Tibial artery (tissue), 4 donors: ENCODE measurements at regions not wholly inside any gene's neighbourhood (a gene's known extent, or its start where the extent isn't known, plus 50 kb on each side); places are given as distances from the start of the nearest gene placed in this dataset.
"Not testable (repeated sequence)": the region's sequence is repeated elsewhere in the genome, so short reads cannot be mapped to it uniquely, and the experiment has no call there.

Experiments
- DNase-seq, 2 donors: peaks; one replicate each; pipeline ENCODE4 v3.0.0-alpha.2; 2019
- H3K27ac ChIP-seq, 2 donors: fragments of 200-600 bp; sonication (generic) in 1 of 2; 1 replicate in 1 of 2; 2 replicates in 1 of 2; pipeline ENCODE4 v1.5.1; 2018 to 2019; ENCODE audit warnings: mild to moderate bottlenecking in 1 of 2
- H3K27me3 ChIP-seq, 2 donors: fragments of 200-600 bp; sonication (generic) in 1 of 2; one replicate each; pipeline versions ENCODE4 v1.5.1 to v1.6.0; 2016 to 2019
- H3K36me3 ChIP-seq, 3 donors: fragments of 200-600 bp; sonication (generic) in 2 of 3; one replicate each; pipeline ENCODE4 v1.5.1; 2016 to 2019; ENCODE audit warnings: mild to moderate bottlenecking in 2 of 3
- H3K4me1 ChIP-seq, 4 donors: fragments of 200-600 bp; sonication (generic) in 2 of 4; 1 replicate in 3 of 4; 2 replicates in 1 of 4; pipeline ENCODE4 v1.5.1; 2016 to 2019
- H3K4me3 ChIP-seq, 2 donors: fragments of 200-600 bp; sonication (generic) in 1 of 2; 1 replicate in 1 of 2; 2 replicates in 1 of 2; pipeline ENCODE4 v1.5.1; 2018 to 2019; ENCODE audit warnings: mild to moderate bottlenecking in 2 of 2
- H3K9me3 ChIP-seq, 3 donors: fragments of 200-600 bp; sonication (generic) in 1 of 3; one replicate each; pipeline ENCODE4 v1.5.1; 2016 to 2019
- CTCF ChIP-seq, 2 experiments: fragments of 200-600 bp in 1 of 2; fragments of 450-650 bp in 1 of 2; IDR thresholded peaks; one replicate each; pipeline ENCODE4 v1.5.1; 2017 to 2019; ENCODE audit warnings: antibody characterized with exemption in 2 of 2, mild to moderate bottlenecking in 1 of 2, moderate library complexity in 1 of 2
- intact Hi-C: fragments of 100-400 bp; cut with DNase I; formaldehyde crosslinking; loops from one replicate; pipeline ENCODE4 v1.15.0; 2023; ENCODE audit warnings: low total_unique reads

GRCh38 chr2:146572598-146572997, 1272.2 kb upstream of the ACVR2A start:
- no peak overlapping the region for H3K4me3 ChIP-seq
- DNase-seq: no peak
- no peak for TF ChIP-seq CTCF (IDR thresholded peaks at IDR 0.05)
- H3K27me3 ChIP-seq: no peaks in the 10 kb centered on the region
- H3K4me1 ChIP-seq: no peaks in the 10 kb centered on the region
- intact Hi-C loops: no loop called here
- H3K9me3 ChIP-seq: no peaks in the 10 kb centered on the region
- H3K36me3 ChIP-seq: no peaks in the 10 kb centered on the region
- H3K27ac ChIP-seq: no peak overlapping the region

- no peak for TF ChIP-seq CTCF (IDR thresholded peaks at IDR 0.05)
- no peaks in the 10 kb centered on the region for H3K4me1 ChIP-seq
- H3K36me3 ChIP-seq: no peaks in the 10 kb centered on the region
- H3K27me3 ChIP-seq: no peaks in the 10 kb centered on the region
- H3K4me3 ChIP-seq: no peak overlapping the region
- no peak for DNase-seq
- H3K9me3 ChIP-seq: no peaks in the 10 kb centered on the region
- intact Hi-C loops: no loop called here
- H3K27ac ChIP-seq: no peak overlapping the region
Observed at GRCh38 chr2:146561996-146562395, 1282.8 kb upstream of the ACVR2A start.

- H3K9me3 ChIP-seq: no peaks in the 10 kb centered on the region
- DNase-seq: no peak
- intact Hi-C loops: no loop called here
- H3K27me3 ChIP-seq: no peaks in the 10 kb centered on the region
- no peaks in the 10 kb centered on the region for H3K36me3 ChIP-seq
- TF ChIP-seq CTCF (IDR thresholded peaks at IDR 0.05): no peak
- H3K27ac ChIP-seq: no peak overlapping the region
- H3K4me1 ChIP-seq: no peaks in the 10 kb centered on the region
- no peak overlapping the region for H3K4me3 ChIP-seq
Observed at GRCh38 chr2:146547236-146547635, 1297.6 kb upstream of the ACVR2A start.

- Histone ChIP-seq H3K27ac (no peak overlapping the region), H3K36me3 (no peaks in the 10 kb centered on the region), H3K9me3 (no peaks in the 10 kb centered on the region), H3K4me3 (no peak overlapping the region), H3K27me3 (no peaks in the 10 kb centered on the region), H3K4me1 (no peaks in the 10 kb centered on the region)
- TF ChIP-seq CTCF (IDR thresholded peaks at IDR 0.05): no peak
- no peak for DNase-seq
- intact Hi-C loops: no loop called here
Observed at GRCh38 chr2:146544701-146545100, 1300.1 kb upstream of the ACVR2A start.

GRCh38 chr2:146541896-146542295, 1302.9 kb upstream of the ACVR2A start:
- no peak for TF ChIP-seq CTCF (IDR thresholded peaks at IDR 0.05)
- intact Hi-C loops: no loop called here
- Histone ChIP-seq H3K27me3 (no peaks in the 10 kb centered on the region), H3K4me3 (no peak overlapping the region), H3K27ac (no peak overlapping the region), H3K4me1 (no peaks in the 10 kb centered on the region), H3K9me3 (no peaks in the 10 kb centered on the region), H3K36me3 (no peaks in the 10 kb centered on the region)
- DNase-seq: no peak

- intact Hi-C loops: no loop called here
- no peak overlapping the region for H3K27ac ChIP-seq
- no peak for TF ChIP-seq CTCF (IDR thresholded peaks at IDR 0.05)
- H3K4me3 ChIP-seq: no peak overlapping the region
- H3K4me1 ChIP-seq: no peaks in the 10 kb centered on the region
- H3K36me3 ChIP-seq: no peaks in the 10 kb centered on the region
- H3K9me3 ChIP-seq: no peaks in the 10 kb centered on the region
- H3K27me3 ChIP-seq: no peaks in the 10 kb centered on the region
- no peak for DNase-seq
Observed at GRCh38 chr2:146540271-146540932, 1304.4 kb upstream of the ACVR2A start.

GRCh38 chr2:146539739-146540138, 1305.1 kb upstream of the ACVR2A start:
- DNase-seq, H3K4me3 ChIP-seq, H3K36me3 ChIP-seq, H3K9me3 ChIP-seq, H3K27ac ChIP-seq, intact Hi-C loops, H3K4me1 ChIP-seq, H3K27me3 ChIP-seq: not testable (repeated sequence)
